IPS DF 4.7 (cell line): ENCODE measurements at regions not wholly inside any gene's neighbourhood (a gene's known extent, or its start where the extent isn't known, plus 50 kb on each side); places are given as distances from the start of the nearest gene placed in this dataset.

Experiments
- DNase-seq: peaks from one replicate; pipeline ENCODE4 v3.0.0-alpha.2; 2013; ENCODE audit warnings: low spot score; ENCODE audit errors: extremely low read depth

GRCh38 chr14:98579140-98579539 is 692.9 kb downstream of the BCL11B start:
- DNase-seq, result no peak

GRCh38 chr14:98580131-98580678 is 691.8 kb downstream of the BCL11B start:
- DNase-seq, result no peak

DNA sequence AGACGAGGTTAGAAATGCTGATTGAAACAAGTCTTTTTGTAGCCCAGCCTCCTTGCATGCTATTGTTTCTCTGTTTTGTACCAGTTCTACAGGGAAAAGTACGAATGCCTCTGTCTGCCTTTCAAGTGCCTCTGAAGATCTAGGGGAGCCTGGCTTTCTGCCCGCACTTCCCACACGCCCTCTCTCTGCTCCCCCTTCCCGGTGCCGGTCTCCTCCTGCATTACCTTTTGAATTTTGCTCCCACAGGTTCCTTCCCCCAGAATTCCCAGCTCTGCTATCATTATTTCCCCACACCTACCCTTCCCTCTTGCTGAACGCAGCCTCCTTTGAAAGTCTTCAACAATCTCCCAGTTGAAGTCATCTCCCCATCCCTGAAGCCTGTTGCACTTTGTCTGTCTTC is 689.7 kb downstream of the BCL11B start:
- DNase-seq, result no peak

DNA sequence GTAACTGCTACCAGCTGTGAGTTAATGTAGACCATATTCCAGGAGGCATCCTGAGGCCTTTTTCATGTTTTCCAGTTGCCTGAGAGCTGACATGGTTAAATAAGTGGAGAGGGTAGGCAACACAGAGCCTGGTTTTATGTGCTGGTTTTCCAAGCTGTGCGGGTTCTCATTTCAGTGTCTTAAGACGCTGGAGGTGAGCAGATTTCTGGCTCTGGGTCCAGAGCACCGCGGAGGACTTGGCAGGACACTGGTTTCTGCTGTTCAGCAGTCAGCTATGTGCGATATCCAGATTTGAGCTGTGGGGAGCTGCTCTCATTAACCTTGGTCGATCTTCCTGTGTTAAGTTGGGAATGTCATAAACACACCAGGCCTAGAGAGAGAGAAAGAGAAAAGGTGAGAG is 680.8 kb downstream of the BCL11B start:
- no peak for DNase-seq

GRCh38 chr14:98592611-98593170 is 679.3 kb downstream of the BCL11B start:
- DNase-seq, result no peak

- no peak for DNase-seq
Observed at GRCh38 chr14:98593361-98593761, 678.6 kb downstream of the BCL11B start.

GRCh38 chr14:98594156-98594555 is 677.8 kb downstream of the BCL11B start:
- no peak for DNase-seq

DNA sequence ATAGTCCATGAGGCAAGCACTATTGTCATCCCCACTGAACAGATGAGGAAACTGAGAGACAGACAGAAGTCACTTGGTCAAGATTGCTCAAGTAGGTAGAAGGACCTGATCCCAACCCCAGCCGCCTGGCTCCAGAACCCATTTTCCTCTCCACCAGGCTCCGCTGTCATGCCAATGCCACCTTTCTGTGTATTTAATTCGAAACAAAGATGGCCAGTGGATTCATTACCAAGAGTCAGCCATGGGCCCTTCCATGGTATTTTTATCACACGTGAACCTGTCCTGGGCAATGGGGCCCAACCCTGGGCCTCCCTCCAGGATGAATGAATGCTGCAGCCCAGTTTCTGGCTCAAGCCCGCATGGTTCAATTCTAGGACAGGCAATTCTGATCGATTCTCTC is 673.4 kb downstream of the BCL11B start:
- no peak for DNase-seq

DNA sequence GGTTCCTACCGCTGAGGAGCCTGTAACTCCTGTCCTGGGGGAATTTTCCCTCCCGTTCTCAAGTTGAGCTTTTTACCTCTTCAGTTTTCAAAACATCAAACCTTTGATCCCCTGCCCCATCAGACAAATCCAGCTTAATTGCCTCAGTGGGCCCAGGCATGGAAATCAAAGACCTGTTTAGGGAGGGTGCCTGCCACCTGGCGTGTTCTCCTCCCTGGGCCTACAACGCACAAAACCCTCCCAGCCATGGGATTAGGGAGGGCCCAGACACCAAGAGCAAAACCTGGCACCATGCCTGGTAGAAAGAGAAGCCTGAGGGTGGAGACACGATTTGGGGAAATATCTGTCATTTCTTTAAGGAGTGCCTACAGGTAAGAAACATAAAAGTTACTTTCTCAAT is 672.9 kb downstream of the BCL11B start:
- no peak for DNase-seq

- no peak for DNase-seq
Observed at GRCh38 chr14:98602983-98603382, 669.0 kb downstream of the BCL11B start.

GRCh38 chr14:98605043-98605442 is 667.0 kb downstream of the BCL11B start:
- DNase-seq, result no peak

- no peak for DNase-seq
Observed at GRCh38 chr14:98606041-98606640, 665.9 kb downstream of the BCL11B start.

- no peak for DNase-seq
Observed at GRCh38 chr14:98606816-98607215, 665.2 kb downstream of the BCL11B start.

GRCh38 chr14:98607341-98607910 is 664.6 kb downstream of the BCL11B start:
- no peak for DNase-seq

- DNase-seq, result no peak
Observed at GRCh38 chr14:98608071-98609060, 663.6 kb downstream of the BCL11B start.

DNA sequence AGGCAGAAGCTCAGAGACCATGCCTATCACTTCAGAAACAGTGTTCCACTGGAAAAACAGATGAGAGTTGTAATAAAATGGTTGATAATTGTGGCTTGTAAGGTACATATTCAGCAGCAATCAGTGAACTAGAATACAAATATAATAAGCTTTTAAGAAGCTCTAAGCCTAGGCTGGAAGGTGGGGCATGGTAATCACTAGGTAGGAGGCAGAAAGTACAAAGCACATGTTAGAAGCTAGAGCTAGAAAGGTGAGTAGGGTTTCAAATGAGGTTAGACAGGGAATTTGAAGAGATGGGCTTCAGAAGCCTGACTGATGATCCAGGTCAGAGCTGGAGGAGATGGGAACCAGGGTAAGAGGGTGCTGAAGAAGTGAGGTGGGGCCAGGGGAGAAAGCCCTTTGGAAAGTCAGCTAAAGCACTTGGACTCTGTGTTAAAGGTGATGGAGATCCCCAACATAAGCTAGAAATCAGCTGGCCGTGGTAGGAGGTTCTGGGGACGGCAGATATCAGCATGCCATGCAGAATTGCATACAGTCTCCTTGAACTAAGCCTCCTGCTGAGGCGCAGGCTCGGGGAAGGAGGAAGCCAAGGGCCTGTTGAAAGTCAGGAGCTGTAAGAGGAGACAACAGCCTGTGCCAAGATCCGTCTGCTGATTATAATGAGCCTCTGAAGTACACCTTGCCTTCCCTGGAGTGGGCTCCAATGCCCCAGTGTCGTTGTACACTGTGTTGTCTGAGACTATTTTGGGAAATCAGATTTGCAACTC is 659.4 kb downstream of the BCL11B start:
- no peak for DNase-seq

GRCh38 chr14:98614741-98615140 is 657.3 kb downstream of the BCL11B start:
- DNase-seq, result no peak

DNA sequence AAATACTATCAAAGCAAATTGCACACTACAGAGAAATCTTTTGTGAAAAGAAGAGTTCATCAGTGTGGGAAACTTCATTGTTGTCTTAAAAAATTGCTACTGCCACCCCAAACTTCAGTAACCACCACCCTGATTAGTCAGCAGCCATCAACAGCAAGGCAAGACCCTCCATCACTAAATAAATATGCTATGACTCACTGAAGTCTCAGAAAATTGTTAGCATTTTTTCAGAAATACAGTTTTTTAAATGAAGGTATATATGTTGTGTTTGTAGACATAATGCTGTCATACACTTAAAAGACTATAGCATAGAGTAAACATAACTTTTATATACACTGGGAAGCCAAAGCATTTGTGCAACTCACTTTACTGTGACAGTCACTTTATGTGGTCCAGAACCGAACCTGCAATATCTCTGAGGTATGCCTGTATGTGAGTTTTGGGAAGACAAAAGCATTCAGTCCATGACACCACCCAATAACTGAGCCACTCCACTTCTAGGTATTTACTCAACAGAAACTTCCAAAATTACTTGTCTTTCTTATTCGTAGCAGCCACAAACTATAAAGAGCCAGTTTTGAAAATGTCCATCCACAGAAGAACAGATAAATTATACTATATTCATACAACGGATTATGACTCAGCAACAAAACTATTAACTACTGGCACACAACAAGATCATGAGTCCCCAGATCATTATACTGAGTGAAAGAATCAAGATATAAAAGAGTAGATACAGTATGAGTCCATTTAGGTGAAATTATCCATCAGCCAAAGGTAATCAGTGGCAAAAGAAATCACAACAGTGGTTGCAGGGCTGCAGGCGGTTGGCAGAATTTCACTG is 649.6 kb downstream of the BCL11B start:
- no peak for DNase-seq

GRCh38 chr14:98623788-98624415 is 648.1 kb downstream of the BCL11B start:
- DNase-seq, result no peak

DNA sequence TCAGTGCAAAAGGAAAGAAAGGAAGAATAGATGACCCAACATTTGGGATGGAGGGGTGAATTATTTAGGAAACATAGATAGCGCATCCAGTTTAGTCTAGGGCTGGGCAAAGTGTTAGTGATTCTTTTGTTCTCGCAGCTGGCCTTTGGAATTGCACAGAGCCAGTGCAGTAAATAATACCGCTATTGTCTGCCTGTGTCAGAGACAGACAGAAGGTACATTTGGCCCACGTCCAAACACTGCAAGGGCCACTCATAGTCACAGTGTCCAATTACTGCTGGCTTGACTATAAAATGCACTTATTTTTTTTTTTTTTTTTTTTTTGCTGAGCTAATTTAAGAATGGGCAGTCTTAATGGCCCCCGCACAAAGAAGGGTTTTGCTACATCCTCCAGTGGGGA is 638.6 kb downstream of the BCL11B start:
- DNase-seq, result no peak
